HepG2 (cell line): ENCODE measurements at regions not wholly inside any gene's neighbourhood (a gene's known extent, or its start where the extent isn't known, plus 50 kb on each side); places are given as distances from the start of the nearest gene placed in this dataset.

Experiments
- BRCA1 ChIP-seq: sonication (generic); formaldehyde crosslinking; IDR thresholded peaks from 2 replicates; pipeline ENCODE4 v1.4.0; 2020; ENCODE audit warnings: missing genetic modification reagents
- CENPX ChIP-seq: sonication (generic); formaldehyde crosslinking; IDR thresholded peaks from 2 replicates; pipeline ENCODE4 v1.9.0; 2021; ENCODE audit warnings: mild to moderate bottlenecking, missing genetic modification reagents, moderate library complexity
- ELF3 ChIP-seq: IDR thresholded peaks from 2 replicates; pipeline ENCODE4 v1.6.1; 2016; ENCODE audit warnings: missing genetic modification reagents, missing compliant biosample characterization
- HMGA1 ChIP-seq: sonication (generic); formaldehyde crosslinking; conservative IDR thresholded peaks from 2 replicates; pipeline ENCODE4 v1.4.0; 2020; ENCODE audit warnings: missing genetic modification reagents
- MIER2 ChIP-seq: IDR thresholded peaks from 2 replicates; pipeline ENCODE4 v1.6.1; 2016; ENCODE audit warnings: missing biosample characterization, missing genetic modification reagents
- NCOA2 ChIP-seq: sonication (generic); formaldehyde crosslinking; IDR thresholded peaks from 2 replicates; pipeline ENCODE4 v1.8.0; 2022; ENCODE audit warnings: inconsistent platforms
- SMC3 ChIP-seq: IDR thresholded peaks from 2 replicates; pipeline ENCODE4 v1.6.1; 2011; ENCODE audit warnings: low read length, improper control_type of control experiment
- TEAD3 ChIP-seq: optimal IDR thresholded peaks from 2 replicates; pipeline ENCODE3; 2016; ENCODE audit warnings: borderline replicate concordance
- TSC22D2 ChIP-seq: sonication (generic); formaldehyde crosslinking; IDR thresholded peaks from 2 replicates; pipeline ENCODE4 v1.5.1; 2020; ENCODE audit warnings: missing genetic modification reagents, mild to moderate bottlenecking, borderline replicate concordance
- ZMYM3 ChIP-seq: sonication (generic); formaldehyde crosslinking; IDR thresholded peaks from 2 replicates; pipeline ENCODE4 v1.5.1; 2020; ENCODE audit warnings: mild to moderate bottlenecking, missing genetic modification reagents
- ZNF749 ChIP-seq: sonication (generic); formaldehyde crosslinking; IDR thresholded peaks from 2 replicates; pipeline ENCODE4 v1.8.0; 2022; ENCODE audit warnings: mild to moderate bottlenecking, missing genetic modification reagents, moderate library complexity, borderline replicate concordance
- ZNF790 ChIP-seq: sonication (generic); formaldehyde crosslinking; IDR thresholded peaks from 2 replicates; pipeline ENCODE4 v1.8.0; 2022; ENCODE audit warnings: missing genetic modification reagents, mild to moderate bottlenecking, borderline replicate concordance
- TF ChIP-seq, protein P1 (sequence below), 2 experiments: fragments of 450-650 bp in 1 of 2; sonication (generic) in 1 of 2; formaldehyde crosslinking in 1 of 2; IDR thresholded peaks; 2 replicates each; pipeline versions ENCODE4 v1.6.1 to v1.8.0; 2016 to 2022; ENCODE audit warnings: antibody characterized with exemption in 1 of 2, mild to moderate bottlenecking in 1 of 2, missing genetic modification reagents in 1 of 2
- TF ChIP-seq, protein P2 (sequence below): sonication (generic); formaldehyde crosslinking; IDR thresholded peaks from 2 replicates; pipeline ENCODE4 v1.4.0; 2020; ENCODE audit warnings: mild to moderate bottlenecking, missing genetic modification reagents, borderline replicate concordance

DNA sequence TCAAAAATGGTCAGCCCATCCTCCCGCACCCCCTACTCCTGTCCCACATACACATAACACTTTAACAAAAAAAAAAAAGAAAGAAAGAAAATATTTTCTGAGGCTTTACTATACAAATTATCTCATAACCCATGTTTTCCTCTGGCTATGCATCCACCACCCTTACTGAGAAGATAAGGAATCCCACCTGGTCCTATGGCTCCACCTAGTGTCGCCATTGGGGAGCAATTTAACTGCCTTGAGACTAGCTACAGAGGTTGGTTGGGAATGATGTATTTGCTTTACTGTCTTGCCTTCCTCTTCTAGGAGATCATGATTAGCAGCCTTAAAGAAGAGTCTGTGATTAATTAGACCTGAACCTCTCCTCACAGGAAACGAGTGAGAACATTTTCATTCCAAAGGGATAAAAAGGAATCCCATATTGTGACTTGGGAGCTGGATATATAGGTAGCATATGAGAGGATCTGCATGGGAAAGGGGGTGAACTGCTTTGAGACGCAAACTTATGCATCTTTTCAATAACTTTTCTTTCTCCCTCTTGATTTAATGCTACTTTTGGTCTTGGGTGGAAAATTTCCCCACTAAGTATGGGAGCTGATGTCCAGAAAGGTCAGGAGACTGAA lies 77.7 kb upstream of the SELENOP start (continued):
- TF ChIP-seq, protein P1, sequence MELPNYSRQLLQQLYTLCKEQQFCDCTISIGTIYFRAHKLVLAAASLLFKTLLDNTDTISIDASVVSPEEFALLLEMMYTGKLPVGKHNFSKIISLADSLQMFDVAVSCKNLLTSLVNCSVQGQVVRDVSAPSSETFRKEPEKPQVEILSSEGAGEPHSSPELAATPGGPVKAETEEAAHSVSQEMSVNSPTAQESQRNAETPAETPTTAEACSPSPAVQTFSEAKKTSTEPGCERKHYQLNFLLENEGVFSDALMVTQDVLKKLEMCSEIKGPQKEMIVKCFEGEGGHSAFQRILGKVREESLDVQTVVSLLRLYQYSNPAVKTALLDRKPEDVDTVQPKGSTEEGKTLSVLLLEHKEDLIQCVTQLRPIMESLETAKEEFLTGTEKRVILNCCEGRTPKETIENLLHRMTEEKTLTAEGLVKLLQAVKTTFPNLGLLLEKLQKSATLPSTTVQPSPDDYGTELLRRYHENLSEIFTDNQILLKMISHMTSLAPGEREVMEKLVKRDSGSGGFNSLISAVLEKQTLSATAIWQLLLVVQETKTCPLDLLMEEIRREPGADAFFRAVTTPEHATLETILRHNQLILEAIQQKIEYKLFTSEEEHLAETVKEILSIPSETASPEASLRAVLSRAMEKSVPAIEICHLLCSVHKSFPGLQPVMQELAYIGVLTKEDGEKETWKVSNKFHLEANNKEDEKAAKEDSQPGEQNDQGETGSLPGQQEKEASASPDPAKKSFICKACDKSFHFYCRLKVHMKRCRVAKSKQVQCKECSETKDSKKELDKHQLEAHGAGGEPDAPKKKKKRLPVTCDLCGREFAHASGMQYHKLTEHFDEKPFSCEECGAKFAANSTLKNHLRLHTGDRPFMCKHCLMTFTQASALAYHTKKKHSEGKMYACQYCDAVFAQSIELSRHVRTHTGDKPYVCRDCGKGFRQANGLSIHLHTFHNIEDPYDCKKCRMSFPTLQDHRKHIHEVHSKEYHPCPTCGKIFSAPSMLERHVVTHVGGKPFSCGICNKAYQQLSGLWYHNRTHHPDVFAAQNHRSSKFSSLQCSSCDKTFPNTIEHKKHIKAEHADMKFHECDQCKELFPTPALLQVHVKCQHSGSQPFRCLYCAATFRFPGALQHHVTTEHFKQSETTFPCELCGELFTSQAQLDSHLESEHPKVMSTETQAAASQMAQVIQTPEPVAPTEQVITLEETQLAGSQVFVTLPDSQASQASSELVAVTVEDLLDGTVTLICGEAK (IDR thresholded peaks at IDR 0.05): no peak
- TF ChIP-seq, protein P1 (CRISPR knock-in tag; IDR thresholded peaks at IDR 0.05): no peak
- peak; percentile 97 for TF ChIP-seq SMC3
- TF ChIP-seq, protein P2, sequence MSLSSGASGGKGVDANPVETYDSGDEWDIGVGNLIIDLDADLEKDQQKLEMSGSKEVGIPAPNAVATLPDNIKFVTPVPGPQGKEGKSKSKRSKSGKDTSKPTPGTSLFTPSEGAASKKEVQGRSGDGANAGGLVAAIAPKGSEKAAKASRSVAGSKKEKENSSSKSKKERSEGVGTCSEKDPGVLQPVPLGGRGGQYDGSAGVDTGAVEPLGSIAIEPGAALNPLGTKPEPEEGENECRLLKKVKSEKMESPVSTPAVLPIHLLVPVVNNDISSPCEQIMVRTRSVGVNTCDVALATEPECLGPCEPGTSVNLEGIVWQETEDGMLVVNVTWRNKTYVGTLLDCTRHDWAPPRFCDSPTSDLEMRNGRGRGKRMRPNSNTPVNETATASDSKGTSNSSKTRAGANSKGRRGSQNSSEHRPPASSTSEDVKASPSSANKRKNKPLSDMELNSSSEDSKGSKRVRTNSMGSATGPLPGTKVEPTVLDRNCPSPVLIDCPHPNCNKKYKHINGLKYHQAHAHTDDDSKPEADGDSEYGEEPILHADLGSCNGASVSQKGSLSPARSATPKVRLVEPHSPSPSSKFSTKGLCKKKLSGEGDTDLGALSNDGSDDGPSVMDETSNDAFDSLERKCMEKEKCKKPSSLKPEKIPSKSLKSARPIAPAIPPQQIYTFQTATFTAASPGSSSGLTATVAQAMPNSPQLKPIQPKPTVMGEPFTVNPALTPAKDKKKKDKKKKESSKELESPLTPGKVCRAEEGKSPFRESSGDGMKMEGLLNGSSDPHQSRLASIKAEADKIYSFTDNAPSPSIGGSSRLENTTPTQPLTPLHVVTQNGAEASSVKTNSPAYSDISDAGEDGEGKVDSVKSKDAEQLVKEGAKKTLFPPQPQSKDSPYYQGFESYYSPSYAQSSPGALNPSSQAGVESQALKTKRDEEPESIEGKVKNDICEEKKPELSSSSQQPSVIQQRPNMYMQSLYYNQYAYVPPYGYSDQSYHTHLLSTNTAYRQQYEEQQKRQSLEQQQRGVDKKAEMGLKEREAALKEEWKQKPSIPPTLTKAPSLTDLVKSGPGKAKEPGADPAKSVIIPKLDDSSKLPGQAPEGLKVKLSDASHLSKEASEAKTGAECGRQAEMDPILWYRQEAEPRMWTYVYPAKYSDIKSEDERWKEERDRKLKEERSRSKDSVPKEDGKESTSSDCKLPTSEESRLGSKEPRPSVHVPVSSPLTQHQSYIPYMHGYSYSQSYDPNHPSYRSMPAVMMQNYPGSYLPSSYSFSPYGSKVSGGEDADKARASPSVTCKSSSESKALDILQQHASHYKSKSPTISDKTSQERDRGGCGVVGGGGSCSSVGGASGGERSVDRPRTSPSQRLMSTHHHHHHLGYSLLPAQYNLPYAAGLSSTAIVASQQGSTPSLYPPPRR: no peak
- TF ChIP-seq CENPX (CRISPR knock-in tag): no peak
- TF ChIP-seq HMGA1 (CRISPR knock-in tag): no peak
- no peak for TF ChIP-seq ELF3 (CRISPR knock-in tag)
- TF ChIP-seq MIER2 (CRISPR knock-in tag): no peak
- TF ChIP-seq ZMYM3 (CRISPR knock-in tag): no peak
- TF ChIP-seq TSC22D2: 0 out of 2 replicates have a peak, but pooled peaks have one; percentile 32
- TF ChIP-seq NCOA2 (CRISPR knock-in tag): peak; percentile 16; the same call in 1 of the 2 replicates
- TF ChIP-seq ZNF790 (CRISPR knock-in tag): no peak
- no peak for TF ChIP-seq ZNF749 (CRISPR knock-in tag)
- TF ChIP-seq TEAD3 (CRISPR knock-in tag): peak; percentile 29
- no peak for TF ChIP-seq BRCA1 (CRISPR knock-in tag)
